Breast epithelium (tissue), 4 donors: ENCODE measurements at regions not wholly inside any gene's neighbourhood (a gene's known extent, or its start where the extent isn't known, plus 50 kb on each side); places are given as distances from the start of the nearest gene placed in this dataset.

Experiments used
- DNase-seq, 2 donors: peaks; one replicate each; pipeline ENCODE4 v3.0.0-alpha.2; 2019; ENCODE audit warnings: low spot score in 2 of 2
- H3K27ac ChIP-seq, 2 donors: fragments of 200-600 bp; sonication (generic) in 1 of 2; one replicate each; pipeline ENCODE4 v1.5.1; 2016 to 2019; ENCODE audit warnings: mild to moderate bottlenecking in 1 of 2
- H3K27me3 ChIP-seq, 2 donors: fragments of 200-600 bp; sonication (generic) in 1 of 2; one replicate each; pipeline versions ENCODE4 v1.5.1 to v1.6.0; 2017 to 2019; ENCODE audit warnings: control low read depth in 1 of 2, mild to moderate bottlenecking in 1 of 2
- H3K36me3 ChIP-seq: fragments of 200-600 bp; one replicate; pipeline ENCODE4 v1.5.1; 2019
- H3K4me1 ChIP-seq, 2 donors: fragments of 200-600 bp; sonication (generic); one replicate each; pipeline ENCODE4 v1.5.1; 2016 to 2019; ENCODE audit warnings: control low read depth in 1 of 2
- H3K4me3 ChIP-seq, 3 donors: fragments of 200-600 bp; sonication (generic); 1 replicate in 2 of 3; 2 replicates in 1 of 3; pipeline ENCODE4 v1.5.1; 2016 to 2019; ENCODE audit warnings: mild to moderate bottlenecking in 3 of 3, moderate library complexity in 2 of 3
- H3K9me3 ChIP-seq, 2 donors: fragments of 200-600 bp; sonication (generic) in 1 of 2; one replicate each; pipeline ENCODE4 v1.5.1; 2016 to 2019; ENCODE audit warnings: control low read depth in 1 of 2
- CTCF ChIP-seq, 3 donors: fragments of 450-650 bp; IDR thresholded peaks; one replicate each; pipeline ENCODE4 v1.5.1; 2016 to 2017; ENCODE audit warnings: antibody characterized with exemption in 3 of 3, mild to moderate bottlenecking in 3 of 3, moderate library complexity in 3 of 3
- POLR2A ChIP-seq: fragments of 450-650 bp; IDR thresholded peaks from one replicate; pipeline ENCODE4 v1.6.1; 2016; ENCODE audit warnings: antibody characterized with exemption, mild to moderate bottlenecking, moderate library complexity
- POLR2AphosphoS5 ChIP-seq, 3 donors: sonication (generic); formaldehyde crosslinking; IDR thresholded peaks; one replicate each; pipeline ENCODE4 v1.6.1; 2017; ENCODE audit warnings: antibody characterized with exemption in 3 of 3
- intact Hi-C: fragments of 100-400 bp; cut with DNase I; formaldehyde crosslinking; loops from one replicate; pipeline ENCODE4 v1.15.1; 2023; ENCODE audit warnings: low total_unique reads

DNA sequence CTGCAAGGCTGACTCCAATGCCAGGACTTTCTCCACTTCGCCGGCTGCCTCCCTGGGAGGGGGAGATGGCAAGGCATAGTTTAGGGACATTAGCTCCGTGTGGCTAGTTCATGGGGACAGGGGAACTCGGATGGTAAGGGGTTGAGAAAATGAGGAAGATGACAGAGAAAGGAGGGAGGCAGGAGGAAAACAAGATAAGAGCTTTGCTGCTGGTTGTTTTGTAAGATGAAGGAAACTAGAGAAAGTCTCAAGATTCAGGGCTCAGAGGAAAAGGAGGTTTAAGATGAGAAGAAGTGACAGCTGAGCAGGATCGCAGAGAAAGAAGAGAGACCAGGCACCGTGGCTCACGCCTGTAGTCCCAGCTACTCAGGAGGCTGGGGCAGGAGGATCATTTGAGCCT, 180.9 kb upstream of the RREB1 start:
- H3K36me3 ChIP-seq: no peaks in the 10 kb centered on the region
- H3K9me3 ChIP-seq: no peaks in the 10 kb centered on the region
- no peak for DNase-seq
- H3K27ac ChIP-seq: no peak overlapping the region
- no peak for TF ChIP-seq POLR2AphosphoS5 (IDR thresholded peaks at IDR 0.05)
- no peak for TF ChIP-seq CTCF (IDR thresholded peaks at IDR 0.05)
- TF ChIP-seq POLR2A: no peak
- H3K4me3 ChIP-seq: no peak overlapping the region
- H3K4me1 ChIP-seq: no peaks in the 10 kb centered on the region
- no peaks in the 10 kb centered on the region for H3K27me3 ChIP-seq
- intact Hi-C loops: loop anchor here (5.0 kb wide), 1 partner anchor 455 kb away; no protein-coding TSS in a partner anchor

- peak overlapping the region in 1 of 2 donors; percentile 25 for H3K27ac ChIP-seq
- no peaks in the 10 kb centered on the region for H3K27me3 ChIP-seq
- intact Hi-C loops: loop anchor here (5.0 kb wide), 1 partner anchor 455 kb away; no protein-coding TSS in a partner anchor
- no peaks in the 10 kb centered on the region for H3K4me1 ChIP-seq
- TF ChIP-seq POLR2A (no peak), POLR2AphosphoS5 (IDR thresholded peaks at IDR 0.05) (no peak), CTCF (IDR thresholded peaks at IDR 0.05) (no peak)
- no peak for DNase-seq
- no peaks in the 10 kb centered on the region for H3K36me3 ChIP-seq
- no peaks in the 10 kb centered on the region for H3K9me3 ChIP-seq
- H3K4me3 ChIP-seq: peak overlapping the region; percentile 4 to 55 (median 21)
Measured at GRCh38 chr6:6927521-6928361, 180.0 kb upstream of the RREB1 start.

- Histone ChIP-seq H3K27ac (no peak overlapping the region), H3K4me1 (no peaks in the 10 kb centered on the region), H3K9me3 (no peaks in the 10 kb centered on the region), H3K27me3 (no peaks in the 10 kb centered on the region), H3K4me3 (no peak overlapping the region), H3K36me3 (no peaks in the 10 kb centered on the region)
- no peak for DNase-seq
- TF ChIP-seq POLR2AphosphoS5 (IDR thresholded peaks at IDR 0.05): no peak
- no peak for TF ChIP-seq CTCF (IDR thresholded peaks at IDR 0.05)
- no peak for TF ChIP-seq POLR2A
- intact Hi-C loops: no loop called here
Measured at GRCh38 chr6:6930223-6930880, 177.4 kb upstream of the RREB1 start.

DNA sequence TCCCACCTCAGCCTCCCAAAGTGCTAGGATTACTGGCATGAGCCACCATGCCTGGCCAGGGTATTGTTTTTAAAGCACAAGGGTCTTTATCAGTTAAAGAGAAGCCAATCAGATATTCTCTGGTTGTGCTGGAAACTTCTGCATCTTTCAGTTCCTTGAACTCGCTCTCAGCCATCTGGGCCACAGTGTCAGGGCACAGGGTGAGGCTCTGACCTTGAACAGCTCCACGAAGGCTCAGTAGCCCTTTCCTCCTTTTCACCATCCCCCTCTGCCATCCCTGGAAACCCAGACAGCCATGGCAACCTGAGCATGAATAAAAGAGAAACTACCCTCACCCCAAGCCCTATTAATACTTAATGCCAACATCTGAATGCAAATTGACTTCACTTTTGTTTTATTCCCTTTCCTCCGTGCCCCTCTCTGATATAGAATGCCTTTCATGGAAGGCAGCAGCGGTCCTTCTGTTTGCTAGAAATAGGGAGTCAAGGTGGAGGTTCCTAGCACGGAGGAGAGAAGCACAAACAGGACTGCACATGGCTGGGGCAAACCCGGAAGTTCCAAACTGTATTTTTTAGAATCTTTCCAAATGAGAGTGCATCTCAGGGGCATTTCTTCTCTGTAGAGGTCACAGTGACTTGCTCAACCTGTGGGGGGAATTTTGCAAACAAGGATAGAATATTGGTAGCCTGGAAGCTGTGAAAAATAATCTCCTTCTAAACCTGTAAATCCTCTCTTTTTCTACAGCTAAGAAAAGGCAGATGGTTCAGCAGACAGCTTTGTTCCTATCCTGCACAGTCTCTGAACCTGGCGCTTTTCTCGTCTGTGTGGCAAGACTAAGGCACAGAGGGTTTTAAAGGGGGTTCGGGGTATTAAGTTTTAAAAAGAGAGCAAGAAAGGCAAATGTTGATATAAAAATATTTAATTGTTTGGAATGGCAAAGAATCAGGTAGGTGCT, 176.4 kb upstream of the RREB1 start:
- Histone ChIP-seq H3K36me3 (no peaks in the 10 kb centered on the region), H3K4me3 (no peak overlapping the region), H3K27ac (no peak overlapping the region), H3K27me3 (no peaks in the 10 kb centered on the region), H3K4me1 (no peaks in the 10 kb centered on the region), H3K9me3 (no peaks in the 10 kb centered on the region)
- no peak for DNase-seq
- TF ChIP-seq POLR2AphosphoS5 (IDR thresholded peaks at IDR 0.05) (no peak), POLR2A (no peak)
- intact Hi-C loops: no loop called here

DNA sequence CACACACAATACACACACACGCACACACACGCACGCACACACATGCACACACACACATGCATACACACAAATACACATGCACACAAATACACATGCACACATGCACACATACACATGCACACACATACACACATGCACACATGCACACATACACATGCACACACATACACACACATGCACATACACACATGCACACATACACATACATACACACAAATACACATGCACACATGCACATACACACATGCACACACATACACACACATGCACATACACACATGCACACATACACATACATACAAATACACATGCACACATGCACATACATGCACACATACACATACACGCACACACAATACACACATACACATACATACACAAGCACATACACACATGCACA, 175.4 kb upstream of the RREB1 start:
- intact Hi-C loops: no loop called here
- TF ChIP-seq POLR2AphosphoS5 (IDR thresholded peaks at IDR 0.05) (no peak), POLR2A (no peak), CTCF (IDR thresholded peaks at IDR 0.05) (no peak)
- no peak for DNase-seq

More for the DNA sequence above, 175.4 kb upstream of the RREB1 start:
- Histone ChIP-seq H3K4me3 (no peak overlapping the region), H3K4me1 (no peaks in the 10 kb centered on the region), H3K27ac (no peak overlapping the region), H3K36me3 (no peaks in the 10 kb centered on the region), H3K9me3 (no peaks in the 10 kb centered on the region), H3K27me3 (no peaks in the 10 kb centered on the region)
